KMS-11 (cell line): ENCODE measurements at regions not wholly inside any gene's neighbourhood (a gene's known extent, or its start where the extent isn't known, plus 50 kb on each side); places are given as distances from the start of the nearest gene placed in this dataset.

Experiments used
- H2AFZ ChIP-seq: fragments of 200-600 bp; sonication (generic); 2 replicates; pipeline ENCODE4 v1.6.1; 2016; ENCODE audit warnings: antibody characterized with exemption, mixed run types, low read depth
- H3K27ac ChIP-seq: fragments of 200-600 bp; sonication (generic); 2 replicates; pipeline ENCODE4 v1.6.1; 2016; ENCODE audit warnings: mild to moderate bottlenecking, mixed run types
- H3K27me3 ChIP-seq: fragments of 200-600 bp; sonication (generic); 2 replicates; pipeline ENCODE4 v1.6.1; 2017; ENCODE audit warnings: mild to moderate bottlenecking, low read depth, mixed run types, moderate library complexity; ENCODE audit not compliant: insufficient read depth
- H3K36me3 ChIP-seq: fragments of 200-600 bp; sonication (generic); 2 replicates; pipeline ENCODE4 v1.6.1; 2017; ENCODE audit warnings: mild to moderate bottlenecking, mixed run types; ENCODE audit not compliant: insufficient read depth
- H3K4me1 ChIP-seq: fragments of 200-600 bp; sonication (generic); 2 replicates; pipeline ENCODE4 v1.6.1; 2016; ENCODE audit warnings: mild to moderate bottlenecking, low read depth, mixed run types; ENCODE audit not compliant: poor library complexity, severe bottlenecking
- H3K4me2 ChIP-seq: fragments of 200-600 bp; sonication (generic); 2 replicates; pipeline ENCODE4 v1.7.0; 2016; ENCODE audit warnings: mild to moderate bottlenecking, mixed run types
- H3K4me3 ChIP-seq: fragments of 200-600 bp; sonication (generic); IDR thresholded peaks from 2 replicates; pipeline ENCODE4 v1.6.1; 2017; ENCODE audit warnings: low read depth, low read length, mixed read lengths; ENCODE audit not compliant: insufficient read depth
- H3K79me2 ChIP-seq: fragments of 200-600 bp; sonication (generic); 2 replicates; pipeline ENCODE4 v1.6.1; 2016; ENCODE audit warnings: low read depth, mixed run types; ENCODE audit not compliant: insufficient read depth
- H3K9ac ChIP-seq: fragments of 200-600 bp; sonication (generic); 2 replicates; pipeline ENCODE4 v1.6.1; 2016; ENCODE audit warnings: mild to moderate bottlenecking, mixed run types
- H4K20me1 ChIP-seq: fragments of 200-600 bp; sonication (generic); 2 replicates; pipeline ENCODE4 v1.6.1; 2016; ENCODE audit warnings: mild to moderate bottlenecking, mixed run types; ENCODE audit not compliant: insufficient read depth
- CTCF ChIP-seq: fragments of 200-600 bp; sonication (generic); conservative IDR thresholded peaks from 2 replicates; pipeline ENCODE4 v1.6.1; 2017; ENCODE audit warnings: low read depth, mild to moderate bottlenecking, antibody characterized with exemption, low read length, moderate library complexity, mixed read lengths

- Histone ChIP-seq H3K27ac (no peak overlapping the region), H3K27me3 (no peaks in the 10 kb centered on the region), H3K4me1 (no peaks in the 10 kb centered on the region), H4K20me1 (no peaks in the 10 kb centered on the region), H3K4me3 (no peak overlapping the region), H2AFZ (no peak overlapping the region), H3K36me3 (no peaks in the 10 kb centered on the region), H3K79me2 (no peaks in the 10 kb centered on the region), H3K4me2 (no peak overlapping the region), H3K9ac (no peak overlapping the region)
- TF ChIP-seq CTCF: no peak
Observed at GRCh38 chr3:6142707-6143106, 718.2 kb upstream of the GRM7 start.

- Histone ChIP-seq H3K79me2 (no peaks in the 10 kb centered on the region), H3K4me1 (no peaks in the 10 kb centered on the region), H3K9ac (no peak overlapping the region), H3K27me3 (no peaks in the 10 kb centered on the region), H3K4me2 (no peak overlapping the region), H2AFZ (no peak overlapping the region), H3K36me3 (no peaks in the 10 kb centered on the region), H4K20me1 (no peaks in the 10 kb centered on the region), H3K4me3 (no peak overlapping the region), H3K27ac (no peak overlapping the region)
- no peak for TF ChIP-seq CTCF
Observed at GRCh38 chr3:6147883-6148282, 713.0 kb upstream of the GRM7 start.

- no peak overlapping the region for H3K9ac ChIP-seq
- H3K4me1 ChIP-seq: no peaks in the 10 kb centered on the region
- H3K27ac ChIP-seq: no peak overlapping the region
- H3K4me3 ChIP-seq: no peak overlapping the region
- no peak overlapping the region for H3K4me2 ChIP-seq
- H3K36me3 ChIP-seq: no peaks in the 10 kb centered on the region
- no peaks in the 10 kb centered on the region for H4K20me1 ChIP-seq
- no peak for TF ChIP-seq CTCF
- no peaks in the 10 kb centered on the region for H3K27me3 ChIP-seq
- no peak overlapping the region for H2AFZ ChIP-seq
- H3K79me2 ChIP-seq: no peaks in the 10 kb centered on the region
Observed at GRCh38 chr3:6155650-6156338, 705.1 kb upstream of the GRM7 start.

GRCh38 chr3:6165951-6166350 lies 695.0 kb upstream of the GRM7 start:
- Histone ChIP-seq H4K20me1 (no peaks in the 10 kb centered on the region), H3K4me3 (no peak overlapping the region), H3K27ac (no peak overlapping the region), H2AFZ (no peak overlapping the region), H3K79me2 (no peaks in the 10 kb centered on the region), H3K4me2 (no peak overlapping the region), H3K36me3 (no peaks in the 10 kb centered on the region), H3K9ac (no peak overlapping the region), H3K4me1 (no peaks in the 10 kb centered on the region), H3K27me3 (no peaks in the 10 kb centered on the region)
- TF ChIP-seq CTCF: no peak
